ENCODE measurements at regions not wholly inside any gene's neighbourhood (a gene's known extent, or its start where the extent isn't known, plus 50 kb on each side); places are given as distances from the start of the nearest gene placed in this dataset.
"Not testable (repeated sequence)": the region's sequence is repeated elsewhere in the genome, so short reads cannot be mapped to it uniquely, and the experiment has no call there.

DNA sequence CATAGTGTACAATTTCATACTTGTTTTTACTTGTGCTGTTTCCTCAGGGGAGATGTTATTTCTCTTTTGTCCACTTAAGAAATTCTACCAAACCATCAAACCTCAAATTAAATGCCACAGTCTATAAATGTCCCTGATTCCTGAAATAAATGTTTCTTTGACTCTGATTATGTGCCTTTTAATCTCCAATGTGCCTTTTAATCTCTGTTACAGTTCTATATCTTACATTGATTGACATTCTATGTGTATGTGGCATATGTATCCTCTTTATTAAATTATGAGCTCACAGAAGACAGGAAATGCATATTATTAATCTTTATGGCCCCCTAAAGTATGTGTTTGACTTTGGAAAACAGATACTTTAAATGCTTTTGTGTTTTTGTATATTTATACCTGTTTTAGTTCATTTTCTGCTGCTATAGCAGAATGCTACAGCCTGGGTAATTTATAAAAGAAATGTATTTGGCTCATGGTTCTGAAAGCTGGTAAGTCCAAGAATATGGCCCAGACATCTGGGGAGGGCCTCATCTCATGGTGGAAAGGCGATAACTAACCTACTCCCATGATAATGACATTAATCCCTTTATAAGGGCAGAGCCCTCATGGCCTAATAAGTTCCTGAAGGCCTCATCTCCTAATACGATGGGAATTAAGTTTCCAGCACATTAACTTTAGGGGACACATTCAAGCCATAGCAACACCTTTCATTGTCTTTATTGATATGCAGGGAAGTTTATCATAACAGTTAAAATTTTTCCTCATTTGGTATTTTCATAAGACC, 403.9 kb downstream of the LIG4 start:
- no peak for DNase-seq

DNA sequence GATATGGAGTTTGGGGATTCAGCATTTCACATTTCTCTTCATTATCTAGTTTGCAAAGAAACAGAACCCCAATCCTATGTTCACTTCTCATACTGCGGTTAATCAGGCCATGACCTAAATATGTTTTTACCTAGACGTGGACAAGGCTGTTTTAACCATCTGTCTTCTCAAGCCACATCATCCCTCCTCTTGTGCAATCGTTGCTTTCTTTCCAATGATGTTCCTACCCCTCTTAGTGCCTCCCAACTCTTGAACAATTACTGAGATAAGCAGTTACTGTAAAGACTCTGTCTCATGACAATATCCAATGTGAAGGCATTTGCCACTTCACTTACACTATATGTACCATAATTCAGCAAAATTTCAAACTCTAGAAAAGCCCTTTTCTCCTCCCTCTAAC, 406.2 kb downstream of the LIG4 start:
- no peak for DNase-seq

GRCh38 chr13:107808389-107808788, 406.9 kb downstream of the LIG4 start:
- DNase-seq, result no peak

DNA sequence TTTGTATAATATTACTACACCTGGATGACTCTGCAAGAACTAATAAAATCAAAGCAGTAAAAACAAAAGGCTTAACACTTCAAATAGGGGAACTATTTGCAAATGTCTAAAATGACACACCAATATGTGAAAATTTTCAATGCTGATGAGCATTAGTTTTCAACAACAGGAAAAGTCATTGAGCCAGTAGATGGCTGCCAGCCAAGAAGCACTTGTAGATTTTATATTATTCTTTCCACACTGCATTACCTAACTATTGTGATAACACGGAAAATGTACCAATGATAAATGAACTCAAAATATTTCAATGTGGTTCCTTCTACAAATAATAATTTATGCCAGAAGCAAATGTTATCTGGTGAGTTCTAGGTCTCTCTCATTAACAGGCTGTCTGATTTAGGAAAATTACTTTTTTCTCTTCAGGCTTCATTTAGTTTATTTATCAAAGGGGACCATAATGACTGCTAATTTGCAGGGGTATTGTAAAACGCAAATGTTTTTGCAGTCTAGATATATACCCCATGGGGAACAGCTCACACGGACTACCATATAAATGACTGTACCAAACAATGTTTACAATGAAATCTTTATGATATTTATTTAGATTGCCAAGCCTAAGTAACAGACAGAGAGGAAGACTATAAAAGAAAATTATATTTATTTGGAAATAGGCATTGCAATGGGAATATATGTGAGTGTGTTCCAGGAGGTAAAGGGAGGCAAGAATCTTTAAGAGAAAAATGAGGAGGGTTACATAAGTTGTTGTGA, 407.8 kb downstream of the LIG4 start:
- no peak for DNase-seq

- DNase-seq, result no peak
Observed at GRCh38 chr13:107806726-107807125, 408.6 kb downstream of the LIG4 start.

GRCh38 chr13:107803822-107804495, 411.4 kb downstream of the LIG4 start:
- no peak for DNase-seq

GRCh38 chr13:107801621-107802020, 413.7 kb downstream of the LIG4 start:
- DNase-seq, result no peak

- no peak for DNase-seq
Observed at GRCh38 chr13:107799001-107799400, 416.3 kb downstream of the LIG4 start.

DNA sequence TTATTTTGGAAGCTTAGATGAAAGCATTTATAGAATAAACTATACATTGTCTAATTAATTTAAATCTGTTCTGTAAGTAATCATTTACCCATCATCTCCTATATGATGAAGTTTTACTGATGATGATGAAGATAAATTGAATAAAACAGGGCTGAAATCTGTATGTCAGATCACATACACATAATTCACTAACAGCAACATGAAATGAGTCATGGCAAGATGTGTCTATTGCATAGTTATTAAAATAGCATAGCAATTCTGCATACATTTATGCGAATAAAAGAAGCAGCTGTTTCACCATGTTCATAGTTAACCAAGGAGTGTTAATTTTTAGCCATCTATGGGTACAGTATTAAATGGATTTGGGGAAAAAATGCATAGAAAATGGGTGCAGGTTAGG, 424.9 kb downstream of the LIG4 start:
- DNase-seq, result no peak

DNA sequence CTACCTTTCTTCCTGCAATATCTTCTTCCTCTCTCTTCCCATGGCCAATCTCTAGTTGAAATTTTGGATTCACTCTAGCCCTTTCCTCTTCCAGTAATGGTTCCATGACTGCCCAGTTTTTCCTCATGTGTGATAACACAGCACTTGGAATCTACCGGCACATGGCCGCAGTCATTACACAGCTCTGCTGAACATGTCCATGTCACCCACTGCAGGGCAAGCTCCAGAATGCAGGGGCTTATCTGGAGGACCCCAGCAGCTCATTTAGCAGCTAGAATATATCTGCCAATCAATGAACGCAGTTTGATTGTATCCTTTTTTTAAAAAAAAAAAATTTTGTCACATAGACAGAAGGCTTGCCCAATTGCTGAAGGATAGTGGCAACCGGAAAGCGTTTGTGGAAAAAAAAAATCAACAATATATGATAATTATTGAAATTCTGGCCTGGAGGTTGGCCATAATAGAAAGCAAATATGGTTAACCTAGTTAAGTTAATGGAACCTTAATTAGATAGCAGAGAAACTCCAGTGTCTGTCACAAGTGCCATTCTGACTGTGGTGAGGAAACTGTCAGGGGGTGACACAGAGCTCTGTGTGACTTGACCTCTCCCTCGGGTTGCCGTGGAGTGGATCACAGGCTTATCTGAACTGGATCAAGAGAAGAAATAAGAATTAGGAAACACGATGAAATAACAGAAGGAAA, 426.7 kb downstream of the LIG4 start:
- no peak for DNase-seq

GRCh38 chr13:107782646-107783045, 432.7 kb downstream of the LIG4 start:
- DNase-seq, result not testable (repeated sequence)

GRCh38 chr13:107778094-107778493, 437.2 kb downstream of the LIG4 start:
- DNase-seq, result no peak

DNA sequence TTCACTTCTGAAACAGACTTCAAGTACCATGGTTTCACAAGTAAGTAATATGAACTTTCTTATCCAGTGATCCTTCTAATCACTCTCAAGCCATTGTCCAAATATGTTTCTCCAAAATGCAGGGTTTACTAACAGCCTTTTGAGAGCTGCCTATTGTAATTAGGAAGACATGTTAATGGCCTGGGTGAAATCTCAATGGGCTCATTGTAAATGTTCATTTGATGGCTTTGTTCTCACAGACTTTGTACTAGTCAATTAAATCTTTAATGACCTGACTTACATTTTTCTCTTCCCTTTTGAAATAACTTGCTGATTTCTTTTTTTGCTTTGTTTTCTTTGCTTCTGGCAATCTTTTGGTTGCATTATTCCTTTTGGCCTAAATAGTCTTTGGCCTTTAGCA, 444.8 kb downstream of the LIG4 start:
- no peak for DNase-seq

DNA sequence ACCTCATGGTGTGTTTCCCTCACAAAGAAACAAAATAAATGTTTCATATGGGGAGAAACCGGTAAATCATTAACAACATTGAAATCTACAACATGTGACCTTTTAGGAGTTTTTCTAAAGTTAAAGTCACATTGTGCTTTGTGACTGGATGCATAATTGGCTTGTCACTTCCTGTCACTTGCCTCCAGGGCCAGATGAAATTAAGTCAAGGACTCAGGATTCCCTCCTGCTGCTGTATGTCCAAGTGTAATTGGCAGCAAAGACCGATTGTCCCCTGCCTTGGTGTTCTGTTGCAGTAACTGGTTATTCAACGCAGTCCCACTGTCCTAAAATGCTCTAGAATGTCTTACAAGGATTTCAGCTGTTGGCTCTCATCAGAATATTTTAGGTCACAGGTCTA, 448.2 kb downstream of the LIG4 start:
- no peak for DNase-seq

- no peak for DNase-seq
Observed at GRCh38 chr13:107765724-107766401, 449.5 kb downstream of the LIG4 start.

DNA sequence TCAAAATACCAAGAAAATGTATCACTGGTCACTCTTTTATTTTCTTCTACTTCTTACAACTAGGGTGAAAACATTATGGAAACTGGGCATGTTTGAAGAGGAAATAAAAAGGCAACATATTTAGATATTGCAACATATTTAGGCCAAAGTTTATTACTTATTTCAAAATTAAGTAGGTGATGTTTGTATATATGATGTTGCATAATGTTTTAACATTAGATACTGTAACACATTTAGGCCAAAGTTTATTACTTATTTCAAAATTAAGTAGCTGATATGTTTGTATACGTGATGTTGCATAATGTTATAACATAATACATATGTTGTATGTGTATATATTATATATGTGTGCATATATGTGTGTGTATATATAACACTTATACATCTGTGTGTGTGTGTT, 451.3 kb downstream of the LIG4 start:
- no peak for DNase-seq

DNA sequence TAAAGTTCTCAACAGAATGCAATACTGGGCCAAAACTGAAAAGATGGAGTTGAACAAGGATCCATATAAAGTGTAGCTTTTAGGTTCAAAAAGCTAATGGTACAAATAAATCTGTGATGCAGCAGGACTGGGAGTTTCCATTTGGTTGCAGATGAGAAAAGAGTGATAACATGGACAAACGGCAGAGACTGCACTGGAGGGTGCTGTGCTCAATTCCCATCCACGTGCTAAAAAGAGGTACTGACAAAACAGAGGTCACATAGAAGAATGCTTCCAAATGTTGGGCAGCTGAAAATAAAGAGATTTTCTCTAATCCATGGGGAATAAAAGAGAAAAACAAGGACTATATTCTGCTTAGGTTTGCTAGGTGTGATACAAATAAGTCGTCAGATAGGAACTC, 461.6 kb downstream of the LIG4 start:
- DNase-seq, result no peak

- no peak for DNase-seq
Observed at GRCh38 chr13:107753291-107753690, 462.0 kb downstream of the LIG4 start.

DNA sequence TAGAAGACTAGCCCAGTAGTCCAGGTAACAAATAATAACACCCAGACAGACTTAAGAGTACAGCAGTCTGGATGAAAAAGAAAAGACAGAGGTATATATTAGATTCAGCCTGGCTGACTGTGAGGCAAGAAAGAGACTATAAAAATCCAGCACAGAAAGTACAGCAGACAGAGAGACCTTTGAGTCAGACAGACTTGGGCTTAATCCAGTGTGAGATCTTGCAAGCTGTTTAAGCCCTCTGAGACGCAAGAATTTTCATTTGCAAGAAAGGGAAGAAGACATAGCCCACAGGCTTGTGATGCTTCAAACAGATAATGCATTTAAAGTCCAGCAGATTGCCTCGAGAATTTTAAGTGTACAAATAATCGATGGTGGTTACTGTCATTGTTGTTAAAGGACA, 471.4 kb downstream of the LIG4 start:
- DNase-seq, result no peak

DNA sequence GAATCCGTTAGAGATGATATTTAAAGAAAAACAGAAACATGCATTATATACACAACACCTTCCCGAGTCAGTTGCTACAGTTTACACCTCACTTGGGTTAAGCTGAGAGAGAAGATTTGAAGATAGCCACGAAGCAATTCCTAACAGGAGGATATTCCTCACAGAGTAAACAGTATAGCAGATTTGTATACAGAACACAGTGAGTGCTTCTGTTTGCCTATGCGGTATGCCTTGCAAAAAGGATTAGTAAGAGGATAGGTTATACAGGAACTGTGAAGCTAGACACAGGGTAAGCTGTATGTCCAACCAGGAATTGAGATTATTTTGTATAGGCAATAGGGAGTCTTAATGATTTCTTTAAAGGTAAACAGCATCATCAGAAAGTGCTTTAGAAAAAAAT, 471.8 kb downstream of the LIG4 start:
- DNase-seq, result no peak

DNA sequence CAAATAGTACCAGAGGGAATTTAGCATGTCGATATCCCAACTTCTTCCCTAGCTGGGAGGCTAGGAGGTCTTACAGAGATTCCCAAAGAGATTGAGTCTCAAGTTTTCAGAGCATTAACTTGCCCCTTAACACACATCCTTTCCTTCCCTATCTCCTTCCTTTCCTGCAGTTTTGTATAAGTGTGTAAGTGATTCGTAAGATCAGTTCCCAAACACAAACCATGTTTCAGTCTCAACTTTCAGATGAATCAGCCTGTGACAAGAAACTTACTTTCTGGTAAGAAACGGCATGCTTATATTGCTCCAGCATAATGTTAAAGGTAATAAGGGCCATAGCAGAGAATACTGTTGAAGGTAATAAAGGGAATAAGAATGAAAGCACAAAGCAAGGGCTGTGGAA, 472.2 kb downstream of the LIG4 start:
- DNase-seq, result no peak

DNA sequence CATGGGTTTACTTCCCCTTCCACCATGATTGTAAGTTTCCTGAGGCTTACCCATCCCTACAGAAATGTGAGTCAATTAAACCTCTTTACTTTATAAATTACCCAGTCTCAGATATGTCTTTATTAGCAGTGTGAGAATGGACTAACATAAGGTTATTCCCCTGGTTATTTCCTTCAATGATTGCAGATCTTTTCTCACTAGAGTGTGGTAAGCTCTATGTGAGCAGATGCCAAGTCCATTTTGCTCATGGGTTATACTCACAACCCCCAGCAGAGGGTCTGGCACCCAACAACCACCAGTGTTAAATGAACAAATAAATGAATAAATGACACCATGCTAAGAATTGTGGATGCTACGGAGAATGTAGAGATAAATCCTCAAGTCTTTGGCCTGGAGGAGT, 472.8 kb downstream of the LIG4 start:
- DNase-seq, result no peak

DNA sequence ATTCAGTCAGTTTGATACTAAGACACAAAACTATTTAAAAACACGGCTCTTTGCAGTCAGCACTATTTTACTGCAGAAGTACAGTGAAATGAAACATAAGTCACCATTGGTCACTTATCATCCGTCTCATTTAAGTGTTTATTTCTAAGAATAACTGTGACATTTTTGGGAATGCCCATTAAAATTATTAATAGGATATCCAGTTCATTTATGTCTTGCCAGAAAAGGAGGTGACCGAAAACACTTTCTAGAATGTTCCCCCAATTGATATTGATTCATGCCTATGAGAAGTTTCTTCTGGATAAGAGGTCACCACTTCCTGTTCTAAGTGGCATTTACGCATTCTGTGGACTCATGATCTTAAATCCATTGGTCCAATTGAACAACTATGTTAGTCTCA, 477.3 kb downstream of the LIG4 start:
- DNase-seq, result no peak

Data from activated CD8-positive, alpha-beta memory T cell treated with anti-CD3 and anti-CD28 coated beads, Interleukin-2, amount 50 U/mL, for 48 hours (primary cell).